ENCODE measurements at regions not wholly inside any gene's neighbourhood (a gene's known extent, or its start where the extent isn't known, plus 50 kb on each side); places are given as distances from the start of the nearest gene placed in this dataset.
"Not testable (repeated sequence)": the region's sequence is repeated elsewhere in the genome, so short reads cannot be mapped to it uniquely, and the experiment has no call there.

GRCh38 chr9:31585158-31585557 lies 799.3 kb upstream of the ACO1 start:
- no peak overlapping the region for H3K27ac ChIP-seq
- no peaks in the 10 kb centered on the region for H3K27me3 ChIP-seq
- TF ChIP-seq, protein P1, sequence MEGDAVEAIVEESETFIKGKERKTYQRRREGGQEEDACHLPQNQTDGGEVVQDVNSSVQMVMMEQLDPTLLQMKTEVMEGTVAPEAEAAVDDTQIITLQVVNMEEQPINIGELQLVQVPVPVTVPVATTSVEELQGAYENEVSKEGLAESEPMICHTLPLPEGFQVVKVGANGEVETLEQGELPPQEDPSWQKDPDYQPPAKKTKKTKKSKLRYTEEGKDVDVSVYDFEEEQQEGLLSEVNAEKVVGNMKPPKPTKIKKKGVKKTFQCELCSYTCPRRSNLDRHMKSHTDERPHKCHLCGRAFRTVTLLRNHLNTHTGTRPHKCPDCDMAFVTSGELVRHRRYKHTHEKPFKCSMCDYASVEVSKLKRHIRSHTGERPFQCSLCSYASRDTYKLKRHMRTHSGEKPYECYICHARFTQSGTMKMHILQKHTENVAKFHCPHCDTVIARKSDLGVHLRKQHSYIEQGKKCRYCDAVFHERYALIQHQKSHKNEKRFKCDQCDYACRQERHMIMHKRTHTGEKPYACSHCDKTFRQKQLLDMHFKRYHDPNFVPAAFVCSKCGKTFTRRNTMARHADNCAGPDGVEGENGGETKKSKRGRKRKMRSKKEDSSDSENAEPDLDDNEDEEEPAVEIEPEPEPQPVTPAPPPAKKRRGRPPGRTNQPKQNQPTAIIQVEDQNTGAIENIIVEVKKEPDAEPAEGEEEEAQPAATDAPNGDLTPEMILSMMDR (IDR thresholded peaks at IDR 0.05) = no peak
- intact Hi-C loops (cut with DNase I) = no loop called here
- no peak overlapping the region for H3K4me3 ChIP-seq
- DNase-seq (no peak), ATAC-seq (no peak)
- H3K9me3 ChIP-seq = no peaks in the 10 kb centered on the region
- no peaks in the 10 kb centered on the region for H3K4me1 ChIP-seq
- no peaks in the 10 kb centered on the region for H3K36me3 ChIP-seq

GRCh38 chr9:31587146-31587545 lies 797.3 kb upstream of the ACO1 start:
- intact Hi-C loops (cut with DNase I) = no loop called here
- Histone ChIP-seq H3K27ac (no peak overlapping the region), H3K4me1 (no peaks in the 10 kb centered on the region), H3K36me3 (no peaks in the 10 kb centered on the region), H3K9me3 (no peaks in the 10 kb centered on the region), H3K27me3 (no peaks in the 10 kb centered on the region), H3K4me3 (no peak overlapping the region)
- no peak for ATAC-seq
- TF ChIP-seq, protein P1 (IDR thresholded peaks at IDR 0.05) = no peak
- DNase-seq = no peak

- intact Hi-C loops (cut with DNase I) = no loop called here
- H3K27ac ChIP-seq = no peak overlapping the region
- no peaks in the 10 kb centered on the region for H3K9me3 ChIP-seq
- H3K4me1 ChIP-seq = no peaks in the 10 kb centered on the region
- ATAC-seq (peak; percentile 40), DNase-seq (no peak)
- H3K4me3 ChIP-seq = no peak overlapping the region
- no peaks in the 10 kb centered on the region for H3K36me3 ChIP-seq
- no peaks in the 10 kb centered on the region for H3K27me3 ChIP-seq
- TF ChIP-seq, protein P1 (IDR thresholded peaks at IDR 0.05) = no peak
Observed at GRCh38 chr9:31588006-31588405, 796.4 kb upstream of the ACO1 start.

- DNase-seq (no peak), ATAC-seq (no peak)
- H3K27ac ChIP-seq = no peak overlapping the region
- no peak overlapping the region for H3K4me3 ChIP-seq
- TF ChIP-seq, protein P1 (IDR thresholded peaks at IDR 0.05) = no peak
- no peaks in the 10 kb centered on the region for H3K36me3 ChIP-seq
- intact Hi-C loops (cut with DNase I) = no loop called here
- H3K9me3 ChIP-seq = no peaks in the 10 kb centered on the region
- no peaks in the 10 kb centered on the region for H3K27me3 ChIP-seq
- no peaks in the 10 kb centered on the region for H3K4me1 ChIP-seq
Observed at GRCh38 chr9:31588756-31589155, 795.7 kb upstream of the ACO1 start.

GRCh38 chr9:31590091-31590490 lies 794.4 kb upstream of the ACO1 start:
- Histone ChIP-seq H3K9me3 (no peaks in the 10 kb centered on the region), H3K36me3 (no peaks in the 10 kb centered on the region), H3K4me1 (no peaks in the 10 kb centered on the region), H3K27me3 (no peaks in the 10 kb centered on the region), H3K27ac (no peak overlapping the region), H3K4me3 (no peak overlapping the region)
- DNase-seq (no peak), ATAC-seq (no peak)
- intact Hi-C loops (cut with DNase I) = no loop called here
- TF ChIP-seq, protein P1 (IDR thresholded peaks at IDR 0.05) = no peak

GRCh38 chr9:31597086-31597485 lies 787.4 kb upstream of the ACO1 start:
- H3K36me3 ChIP-seq; H3K4me1 ChIP-seq; ATAC-seq; H3K27me3 ChIP-seq; DNase-seq; H3K4me3 ChIP-seq; H3K9me3 ChIP-seq; H3K27ac ChIP-seq; intact Hi-C loops (cut with DNase I): not testable (repeated sequence)
